HEK293 (cell line): ENCODE measurements at regions not wholly inside any gene's neighbourhood (a gene's known extent, or its start where the extent isn't known, plus 50 kb on each side); places are given as distances from the start of the nearest gene placed in this dataset.

Source experiments
- ATF2 ChIP-seq: fragments of 450-650 bp; formaldehyde crosslinking; IDR thresholded peaks from 2 replicates; pipeline ENCODE4 v1.5.1; 2016; ENCODE audit warnings: missing biosample characterization, missing genetic modification characterization, low read depth
- BCL11A ChIP-seq: fragments of 450-650 bp; formaldehyde crosslinking; IDR thresholded peaks from 2 replicates; pipeline ENCODE4 v1.5.1; 2016; ENCODE audit warnings: low read depth, missing biosample characterization, missing genetic modification characterization
- CTCF ChIP-seq: fragments of 450-650 bp; formaldehyde crosslinking; IDR thresholded peaks from 2 replicates; pipeline ENCODE4 v1.5.1; 2016; ENCODE audit warnings: missing biosample characterization, missing genetic modification characterization
- PRDM10 ChIP-seq: fragments of 450-650 bp; formaldehyde crosslinking; IDR thresholded peaks from 2 replicates; pipeline ENCODE4 v1.5.1; 2016; ENCODE audit warnings: missing biosample characterization, missing genetic modification characterization
- YY1 ChIP-seq: fragments of 450-650 bp; formaldehyde crosslinking; IDR thresholded peaks from 2 replicates; pipeline ENCODE4 v1.5.1; 2018; ENCODE audit warnings: missing biosample characterization, missing genetic modification characterization
- ZBTB21 ChIP-seq: fragments of 450-650 bp; formaldehyde crosslinking; IDR thresholded peaks from 2 replicates; pipeline ENCODE4 v1.5.1; 2017; ENCODE audit warnings: missing biosample characterization, missing genetic modification characterization
- ZFP37 ChIP-seq: fragments of 450-650 bp; formaldehyde crosslinking; IDR thresholded peaks from 2 replicates; pipeline ENCODE4 v1.5.1; 2016; ENCODE audit warnings: missing biosample characterization, missing genetic modification characterization
- ZNF114 ChIP-seq: fragments of 450-650 bp; formaldehyde crosslinking; IDR thresholded peaks from 2 replicates; pipeline ENCODE4 v1.5.0; 2017; ENCODE audit warnings: missing biosample characterization, missing genetic modification characterization
- ZNF24 ChIP-seq: fragments of 450-650 bp; formaldehyde crosslinking; IDR thresholded peaks from 2 replicates; pipeline ENCODE4 v1.5.1; 2016; ENCODE audit warnings: missing biosample characterization, missing genetic modification characterization
- ZNF529 ChIP-seq: fragments of 450-650 bp; formaldehyde crosslinking; IDR thresholded peaks from 2 replicates; pipeline ENCODE4 v1.5.1; 2017; ENCODE audit warnings: missing genetic modification characterization, missing biosample characterization; ENCODE audit not compliant: insufficient replicate concordance
- ZNF530 ChIP-seq: fragments of 450-650 bp; formaldehyde crosslinking; IDR thresholded peaks from 2 replicates; pipeline ENCODE4 v1.5.1; 2016; ENCODE audit warnings: low read depth, missing biosample characterization, missing genetic modification characterization
- ZNF548 ChIP-seq: fragments of 450-650 bp; formaldehyde crosslinking; IDR thresholded peaks from 2 replicates; pipeline ENCODE4 v1.5.1; 2016; ENCODE audit warnings: missing biosample characterization, missing genetic modification characterization
- ZNF549 ChIP-seq: fragments of 450-650 bp; IDR thresholded peaks from 2 replicates; pipeline ENCODE4 v1.5.1; 2018; ENCODE audit warnings: missing biosample characterization, missing genetic modification characterization, mild to moderate bottlenecking, inconsistent platforms, moderate library complexity
- ZNF707 ChIP-seq: fragments of 450-650 bp; formaldehyde crosslinking; IDR thresholded peaks from 2 replicates; pipeline ENCODE4 v1.5.1; 2016; ENCODE audit warnings: missing biosample characterization, missing genetic modification characterization

GRCh38 chr3:8206971-8207617, 294.5 kb upstream of the LMCD1 start:
- TF ChIP-seq ZBTB21 (tag by site-specific recombination) (no peak), BCL11A (tag by site-specific recombination) (no peak), ZNF530 (no peak), ZNF548 (tag by site-specific recombination) (no peak), ZNF707 (tag by site-specific recombination) (no peak), ZNF24 (tag by site-specific recombination) (no peak), ATF2 (tag by site-specific recombination) (no peak), YY1 (tag by site-specific recombination) (no peak), ZFP37 (no peak), CTCF (tag by site-specific recombination) (no peak), ZNF114 (tag by site-specific recombination) (no peak), PRDM10 (tag by site-specific recombination) (no peak), ZNF529 (no peak), ZNF549 (tag by site-specific recombination) (no peak)
